Liver (tissue), 8 donors: ENCODE measurements at regions not wholly inside any gene's neighbourhood (a gene's known extent, or its start where the extent isn't known, plus 50 kb on each side); places are given as distances from the start of the nearest gene placed in this dataset.

Experiments
- DNase-seq: peaks from one replicate; pipeline ENCODE4 v3.0.0-alpha.2; 2017; ENCODE audit warnings: low spot score
- H3K27ac ChIP-seq, 2 donors: one replicate each; pipeline ENCODE4 v1.7.0; 2013; ENCODE audit warnings: inconsistent platforms in 2 of 2, low read length in 2 of 2, control low read depth in 1 of 2, low read depth in 1 of 2, mild to moderate bottlenecking in 1 of 2
- H3K27me3 ChIP-seq, 4 donors: one replicate each; pipeline versions ENCODE4 v1.6.1 to v1.7.0; 2013; ENCODE audit warnings: low read length in 3 of 4, inconsistent platforms in 1 of 4, mild to moderate bottlenecking in 1 of 4, moderate library complexity in 1 of 4; ENCODE audit not compliant: control insufficient read depth in 4 of 4, insufficient read depth in 4 of 4
- H3K36me3 ChIP-seq, 4 donors: one replicate each; pipeline versions ENCODE4 v1.6.1 to v1.7.0; 2013; ENCODE audit warnings: low read length in 3 of 4, mild to moderate bottlenecking in 3 of 4, low read depth in 1 of 4, moderate library complexity in 1 of 4; ENCODE audit not compliant: control insufficient read depth in 4 of 4, insufficient read depth in 3 of 4
- H3K4me1 ChIP-seq, 4 donors: one replicate each; pipeline versions ENCODE4 v1.6.1 to v1.7.0; 2013; ENCODE audit warnings: low read length in 3 of 4, mild to moderate bottlenecking in 3 of 4, moderate library complexity in 1 of 4; ENCODE audit not compliant: control insufficient read depth in 4 of 4, insufficient read depth in 4 of 4
- H3K4me3 ChIP-seq, 3 donors: one replicate each; pipeline versions ENCODE4 v1.6.1 to v1.7.0; 2013; ENCODE audit warnings: low read length in 3 of 3, control low read depth in 1 of 3, low read depth in 1 of 3, mild to moderate bottlenecking in 1 of 3
- H3K9ac ChIP-seq, 2 donors: one replicate each; pipeline ENCODE4 v1.7.0; 2013; ENCODE audit warnings: low read length in 2 of 2, mild to moderate bottlenecking in 2 of 2, moderate library complexity in 2 of 2, control low read depth in 1 of 2, low read depth in 1 of 2
- H3K9me3 ChIP-seq, 4 donors: one replicate each; pipeline versions ENCODE4 v1.6.1 to v1.7.0; 2013; ENCODE audit warnings: low read length in 3 of 4; ENCODE audit not compliant: control insufficient read depth in 4 of 4
- EGR1 ChIP-seq, 2 donors: IDR thresholded peaks; 2 replicates each; pipeline ENCODE4 v1.6.1; 2016 to 2018; ENCODE audit warnings: antibody characterized with exemption in 2 of 2, low read depth in 2 of 2
- FOXA1 ChIP-seq: IDR thresholded peaks from 2 replicates; pipeline ENCODE4 v1.6.1; 2016; ENCODE audit warnings: antibody characterized with exemption
- FOXA2 ChIP-seq: IDR thresholded peaks from 2 replicates; pipeline ENCODE4 v1.6.1; 2016; ENCODE audit warnings: antibody characterized with exemption
- GABPA ChIP-seq, 2 donors: IDR thresholded peaks in 1 of 2; conservative IDR thresholded peaks in 1 of 2; 2 replicates each; pipeline ENCODE4 v1.6.1; 2016; ENCODE audit warnings: antibody characterized with exemption in 2 of 2, mild to moderate bottlenecking in 1 of 2, moderate library complexity in 1 of 2
- HNF4A ChIP-seq, 2 donors: conservative IDR thresholded peaks; 2 replicates each; pipeline ENCODE4 v1.6.1; 2016; ENCODE audit warnings: antibody characterized with exemption in 2 of 2, mild to moderate bottlenecking in 2 of 2
- HNF4G ChIP-seq: IDR thresholded peaks from 2 replicates; pipeline ENCODE4 v1.6.1; 2016; ENCODE audit warnings: antibody characterized with exemption
- JUND ChIP-seq, 2 donors: IDR thresholded peaks; 2 replicates each; pipeline ENCODE4 v1.6.1; 2016; ENCODE audit warnings: antibody characterized with exemption in 2 of 2
- NR2F2 ChIP-seq: IDR thresholded peaks from 2 replicates; pipeline ENCODE4 v1.6.1; 2016; ENCODE audit warnings: antibody characterized with exemption
- RAD21 ChIP-seq, 2 donors: IDR thresholded peaks; 2 replicates each; pipeline ENCODE4 v1.6.1; 2016; ENCODE audit warnings: antibody characterized with exemption in 2 of 2, mild to moderate bottlenecking in 2 of 2
- RXRA ChIP-seq, 2 donors: IDR thresholded peaks; 2 replicates each; pipeline ENCODE4 v1.6.1; 2017 to 2018; ENCODE audit warnings: antibody characterized with exemption in 2 of 2, mild to moderate bottlenecking in 1 of 2
- SP1 ChIP-seq: IDR thresholded peaks from 2 replicates; pipeline ENCODE4 v1.6.1; 2018; ENCODE audit warnings: antibody characterized with exemption, mild to moderate bottlenecking
- TAF1 ChIP-seq: conservative IDR thresholded peaks from 2 replicates; pipeline ENCODE4 v1.6.1; 2016; ENCODE audit warnings: antibody characterized with exemption, mild to moderate bottlenecking
- YY1 ChIP-seq: IDR thresholded peaks from 2 replicates; pipeline ENCODE4 v1.6.1; 2016; ENCODE audit warnings: antibody characterized with exemption, mild to moderate bottlenecking
- WGBS: extraction: QIAGEN DNeasy Blood & Tissue Kit; methylation state at CpG from one replicate; pipeline ENCODE4 v1.1.7; 2013; 5-methylcytosine and 5-hydroxymethylcytosine counted together
- TF ChIP-seq, protein P1 (sequence below): IDR thresholded peaks from 2 replicates; pipeline ENCODE4 v1.6.1; 2016; ENCODE audit warnings: antibody characterized with exemption, mild to moderate bottlenecking
- TF ChIP-seq, protein P2 (sequence below): IDR thresholded peaks from 2 replicates; pipeline ENCODE4 v1.6.1; 2016; ENCODE audit warnings: antibody characterized with exemption
- TF ChIP-seq, protein P3 (sequence below): IDR thresholded peaks from 2 replicates; pipeline ENCODE4 v1.6.1; 2016; ENCODE audit warnings: antibody characterized with exemption
- TF ChIP-seq, protein P4 (sequence below): IDR thresholded peaks from 2 replicates; pipeline ENCODE4 v1.6.1; 2016; ENCODE audit warnings: antibody characterized with exemption
- TF ChIP-seq, protein P5 (sequence below): fragments of 150-350 bp; IDR thresholded peaks from 2 replicates; pipeline ENCODE4 v1.5.1; 2017; ENCODE audit warnings: improper control_type of control experiment, low read depth, low read length; ENCODE audit not compliant: missing input control
- donor health status: healthy.
- donor health status: healthy.
- donor health status: healthy.
- donor health status: healthy.
- donor health status: healthy.

DNA sequence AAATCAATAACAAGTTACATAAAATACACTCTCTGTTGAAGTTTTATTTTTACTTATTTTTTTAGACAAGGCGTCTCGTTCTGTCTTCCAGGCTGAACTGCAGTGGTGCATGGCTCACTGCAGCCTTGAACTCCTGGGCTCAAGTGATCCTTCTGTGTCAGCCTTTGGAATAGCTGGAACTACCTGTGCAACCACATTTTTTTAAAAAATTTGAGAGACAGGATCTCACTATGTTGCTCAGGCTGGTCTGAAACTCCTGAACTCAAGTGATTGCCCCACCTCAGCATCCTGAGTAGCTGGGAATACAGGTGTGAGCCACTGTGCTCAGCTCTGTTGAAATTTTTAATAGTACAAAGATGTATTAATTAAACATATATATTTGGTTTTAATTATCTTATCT, 614.3 kb upstream of the ARRDC4 start:
- no peaks in the 10 kb centered on the region for H3K36me3 ChIP-seq
- TF ChIP-seq, protein P1, sequence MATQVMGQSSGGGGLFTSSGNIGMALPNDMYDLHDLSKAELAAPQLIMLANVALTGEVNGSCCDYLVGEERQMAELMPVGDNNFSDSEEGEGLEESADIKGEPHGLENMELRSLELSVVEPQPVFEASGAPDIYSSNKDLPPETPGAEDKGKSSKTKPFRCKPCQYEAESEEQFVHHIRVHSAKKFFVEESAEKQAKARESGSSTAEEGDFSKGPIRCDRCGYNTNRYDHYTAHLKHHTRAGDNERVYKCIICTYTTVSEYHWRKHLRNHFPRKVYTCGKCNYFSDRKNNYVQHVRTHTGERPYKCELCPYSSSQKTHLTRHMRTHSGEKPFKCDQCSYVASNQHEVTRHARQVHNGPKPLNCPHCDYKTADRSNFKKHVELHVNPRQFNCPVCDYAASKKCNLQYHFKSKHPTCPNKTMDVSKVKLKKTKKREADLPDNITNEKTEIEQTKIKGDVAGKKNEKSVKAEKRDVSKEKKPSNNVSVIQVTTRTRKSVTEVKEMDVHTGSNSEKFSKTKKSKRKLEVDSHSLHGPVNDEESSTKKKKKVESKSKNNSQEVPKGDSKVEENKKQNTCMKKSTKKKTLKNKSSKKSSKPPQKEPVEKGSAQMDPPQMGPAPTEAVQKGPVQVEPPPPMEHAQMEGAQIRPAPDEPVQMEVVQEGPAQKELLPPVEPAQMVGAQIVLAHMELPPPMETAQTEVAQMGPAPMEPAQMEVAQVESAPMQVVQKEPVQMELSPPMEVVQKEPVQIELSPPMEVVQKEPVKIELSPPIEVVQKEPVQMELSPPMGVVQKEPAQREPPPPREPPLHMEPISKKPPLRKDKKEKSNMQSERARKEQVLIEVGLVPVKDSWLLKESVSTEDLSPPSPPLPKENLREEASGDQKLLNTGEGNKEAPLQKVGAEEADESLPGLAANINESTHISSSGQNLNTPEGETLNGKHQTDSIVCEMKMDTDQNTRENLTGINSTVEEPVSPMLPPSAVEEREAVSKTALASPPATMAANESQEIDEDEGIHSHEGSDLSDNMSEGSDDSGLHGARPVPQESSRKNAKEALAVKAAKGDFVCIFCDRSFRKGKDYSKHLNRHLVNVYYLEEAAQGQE = no peak
- TF ChIP-seq HNF4G (no peak), HNF4A (conservative IDR thresholded peaks at IDR 0.05) (no peak), EGR1 (IDR thresholded peaks at IDR 0.05; ENCODE audit: low read depth in 2 of 2) (no peak), RXRA (IDR thresholded peaks at IDR 0.05) (no peak), NR2F2 (no peak), JUND (IDR thresholded peaks at IDR 0.05) (no peak), RAD21 (IDR thresholded peaks at IDR 0.05) (no peak), SP1 (no peak), GABPA (IDR thresholded peaks at IDR 0.05 in 1 of 2, conservative IDR thresholded peaks at IDR 0.05 in 1 of 2) (no peak), TAF1 (no peak), FOXA1 (no peak), YY1 (no peak), FOXA2 (no peak)
- TF ChIP-seq, protein P2, sequence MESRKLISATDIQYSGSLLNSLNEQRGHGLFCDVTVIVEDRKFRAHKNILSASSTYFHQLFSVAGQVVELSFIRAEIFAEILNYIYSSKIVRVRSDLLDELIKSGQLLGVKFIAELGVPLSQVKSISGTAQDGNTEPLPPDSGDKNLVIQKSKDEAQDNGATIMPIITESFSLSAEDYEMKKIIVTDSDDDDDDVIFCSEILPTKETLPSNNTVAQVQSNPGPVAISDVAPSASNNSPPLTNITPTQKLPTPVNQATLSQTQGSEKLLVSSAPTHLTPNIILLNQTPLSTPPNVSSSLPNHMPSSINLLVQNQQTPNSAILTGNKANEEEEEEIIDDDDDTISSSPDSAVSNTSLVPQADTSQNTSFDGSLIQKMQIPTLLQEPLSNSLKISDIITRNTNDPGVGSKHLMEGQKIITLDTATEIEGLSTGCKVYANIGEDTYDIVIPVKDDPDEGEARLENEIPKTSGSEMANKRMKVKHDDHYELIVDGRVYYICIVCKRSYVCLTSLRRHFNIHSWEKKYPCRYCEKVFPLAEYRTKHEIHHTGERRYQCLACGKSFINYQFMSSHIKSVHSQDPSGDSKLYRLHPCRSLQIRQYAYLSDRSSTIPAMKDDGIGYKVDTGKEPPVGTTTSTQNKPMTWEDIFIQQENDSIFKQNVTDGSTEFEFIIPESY = no peak
- TF ChIP-seq, protein P3, sequence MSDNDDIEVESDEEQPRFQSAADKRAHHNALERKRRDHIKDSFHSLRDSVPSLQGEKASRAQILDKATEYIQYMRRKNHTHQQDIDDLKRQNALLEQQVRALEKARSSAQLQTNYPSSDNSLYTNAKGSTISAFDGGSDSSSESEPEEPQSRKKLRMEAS = no peak
- TF ChIP-seq, protein P4, sequence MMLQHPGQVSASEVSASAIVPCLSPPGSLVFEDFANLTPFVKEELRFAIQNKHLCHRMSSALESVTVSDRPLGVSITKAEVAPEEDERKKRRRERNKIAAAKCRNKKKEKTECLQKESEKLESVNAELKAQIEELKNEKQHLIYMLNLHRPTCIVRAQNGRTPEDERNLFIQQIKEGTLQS = no peak
- TF ChIP-seq, protein P5, sequence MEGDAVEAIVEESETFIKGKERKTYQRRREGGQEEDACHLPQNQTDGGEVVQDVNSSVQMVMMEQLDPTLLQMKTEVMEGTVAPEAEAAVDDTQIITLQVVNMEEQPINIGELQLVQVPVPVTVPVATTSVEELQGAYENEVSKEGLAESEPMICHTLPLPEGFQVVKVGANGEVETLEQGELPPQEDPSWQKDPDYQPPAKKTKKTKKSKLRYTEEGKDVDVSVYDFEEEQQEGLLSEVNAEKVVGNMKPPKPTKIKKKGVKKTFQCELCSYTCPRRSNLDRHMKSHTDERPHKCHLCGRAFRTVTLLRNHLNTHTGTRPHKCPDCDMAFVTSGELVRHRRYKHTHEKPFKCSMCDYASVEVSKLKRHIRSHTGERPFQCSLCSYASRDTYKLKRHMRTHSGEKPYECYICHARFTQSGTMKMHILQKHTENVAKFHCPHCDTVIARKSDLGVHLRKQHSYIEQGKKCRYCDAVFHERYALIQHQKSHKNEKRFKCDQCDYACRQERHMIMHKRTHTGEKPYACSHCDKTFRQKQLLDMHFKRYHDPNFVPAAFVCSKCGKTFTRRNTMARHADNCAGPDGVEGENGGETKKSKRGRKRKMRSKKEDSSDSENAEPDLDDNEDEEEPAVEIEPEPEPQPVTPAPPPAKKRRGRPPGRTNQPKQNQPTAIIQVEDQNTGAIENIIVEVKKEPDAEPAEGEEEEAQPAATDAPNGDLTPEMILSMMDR = no peak

More for the DNA sequence above, 614.3 kb upstream of the ARRDC4 start:
- no peak overlapping the region for H3K4me3 ChIP-seq
- H3K9ac ChIP-seq = no peak overlapping the region
- H3K4me1 ChIP-seq = no peaks in the 10 kb centered on the region
- H3K9me3 ChIP-seq = peaks cover 0 to 3% (median 0%) of the 10 kb centered on the region in 4 donors
- WGBS = 86% methylated on average over 2 of the region's 2 CpGs
- no peak overlapping the region for H3K27ac ChIP-seq
- H3K27me3 ChIP-seq = peaks cover 0 to 1% (median 0%) of the 10 kb centered on the region in 4 donors
- no peak for DNase-seq
